Spinal cord (tissue), 9 donors: ENCODE measurements at regions not wholly inside any gene's neighbourhood (a gene's known extent, or its start where the extent isn't known, plus 50 kb on each side); places are given as distances from the start of the nearest gene placed in this dataset.

Experiments used
- DNase-seq, 6 donors: peaks; one replicate each; pipeline versions ENCODE4 v3.0.0 to v3.0.0-alpha.2; 2013 to 2015; ENCODE audit warnings: low spot score in 6 of 6, low read depth in 4 of 6
- H3K27ac ChIP-seq: one replicate; pipeline ENCODE4 v1.5.1; 2013; ENCODE audit warnings: low read depth, low read length, control low read depth
- H3K27me3 ChIP-seq: one replicate; pipeline ENCODE4 v1.6.1; 2013; ENCODE audit warnings: low read length; ENCODE audit not compliant: control insufficient read depth, insufficient read depth
- H3K36me3 ChIP-seq: one replicate; pipeline ENCODE4 v1.6.1; 2013; ENCODE audit warnings: low read length; ENCODE audit not compliant: control insufficient read depth, insufficient read depth
- H3K4me1 ChIP-seq: one replicate; pipeline ENCODE4 v1.6.1; 2013; ENCODE audit warnings: low read length; ENCODE audit not compliant: control insufficient read depth, insufficient read depth
- H3K4me3 ChIP-seq: one replicate; pipeline ENCODE4 v1.5.1; 2013; ENCODE audit warnings: low read depth, low read length, control low read depth
- H3K9me3 ChIP-seq: one replicate; pipeline ENCODE4 v1.6.1; 2013; ENCODE audit warnings: low read length; ENCODE audit not compliant: control insufficient read depth, insufficient read depth
- WGBS: methylation state at CpG from one replicate; pipeline ENCODE4 v1.1.5; 2013; ENCODE audit warnings: missing lambda C conversion rate; ENCODE audit not compliant: insufficient coverage; 5-methylcytosine and 5-hydroxymethylcytosine counted together
- donor health status: healthy.

- no peaks in the 10 kb centered on the region for H3K27me3 ChIP-seq
- H3K27ac ChIP-seq: no peak overlapping the region
- H3K4me3 ChIP-seq: no peak overlapping the region
- H3K36me3 ChIP-seq: no peaks in the 10 kb centered on the region
- 75% methylated on average over 2 of the region's 5 CpGs for WGBS
- no peak for DNase-seq
- no peaks in the 10 kb centered on the region for H3K4me1 ChIP-seq
- H3K9me3 ChIP-seq: peaks cover 1% of the 10 kb centered on the region
Observed at GRCh38 chr9:78470741-78471140, 173.8 kb downstream of the PSAT1 start.

GRCh38 chr9:78472111-78472510, 175.2 kb downstream of the PSAT1 start:
- no peaks in the 10 kb centered on the region for H3K4me1 ChIP-seq
- H3K4me3 ChIP-seq: no peak overlapping the region
- no peaks in the 10 kb centered on the region for H3K36me3 ChIP-seq
- H3K27ac ChIP-seq: no peak overlapping the region
- no CpG with 5 or more reads among the region's 3 CpGs for WGBS
- no peak for DNase-seq
- H3K9me3 ChIP-seq: peaks cover 1% of the 10 kb centered on the region
- H3K27me3 ChIP-seq: no peaks in the 10 kb centered on the region

GRCh38 chr9:78479441-78479840, 182.5 kb downstream of the PSAT1 start:
- Histone ChIP-seq H3K4me3 (no peak overlapping the region), H3K27me3 (no peaks in the 10 kb centered on the region), H3K9me3 (no peaks in the 10 kb centered on the region), H3K36me3 (no peaks in the 10 kb centered on the region), H3K4me1 (no peaks in the 10 kb centered on the region), H3K27ac (no peak overlapping the region)
- no peak for DNase-seq

GRCh38 chr9:78486661-78487060, 189.7 kb downstream of the PSAT1 start:
- Histone ChIP-seq H3K4me3 (no peak overlapping the region), H3K9me3 (no peaks in the 10 kb centered on the region), H3K27ac (no peak overlapping the region), H3K27me3 (no peaks in the 10 kb centered on the region), H3K4me1 (no peaks in the 10 kb centered on the region), H3K36me3 (no peaks in the 10 kb centered on the region)
- no peak for DNase-seq
- whole genome bisulfite sequencing: 89% methylated on average over 1 of the region's 2 CpGs

- Histone ChIP-seq H3K4me1 (no peaks in the 10 kb centered on the region), H3K4me3 (no peak overlapping the region), H3K27ac (no peak overlapping the region), H3K27me3 (no peaks in the 10 kb centered on the region), H3K9me3 (no peaks in the 10 kb centered on the region), H3K36me3 (no peaks in the 10 kb centered on the region)
- 100% methylated on average over 2 of the region's 4 CpGs for WGBS
- no peak for DNase-seq
Observed at GRCh38 chr9:78490231-78490630, 193.3 kb downstream of the PSAT1 start.

GRCh38 chr9:78491402-78491801, 194.5 kb downstream of the PSAT1 start:
- no peak for DNase-seq
- no peaks in the 10 kb centered on the region for H3K36me3 ChIP-seq
- H3K4me1 ChIP-seq: no peaks in the 10 kb centered on the region
- WGBS: 63% methylated on average over 3 of the region's 3 CpGs
- no peak overlapping the region for H3K4me3 ChIP-seq
- H3K27me3 ChIP-seq: no peaks in the 10 kb centered on the region
- H3K9me3 ChIP-seq: no peaks in the 10 kb centered on the region
- no peak overlapping the region for H3K27ac ChIP-seq

- Histone ChIP-seq H3K36me3 (no peaks in the 10 kb centered on the region), H3K27ac (no peak overlapping the region), H3K4me3 (no peak overlapping the region), H3K9me3 (no peaks in the 10 kb centered on the region), H3K27me3 (no peaks in the 10 kb centered on the region), H3K4me1 (no peaks in the 10 kb centered on the region)
- DNase-seq: peak in 1 of 6 donors; percentile 26
- no CpG with 5 or more reads among the region's 2 CpGs for WGBS
Observed at GRCh38 chr9:78493166-78493742, 196.3 kb downstream of the PSAT1 start.

- 100% methylated on average over 1 of the region's 5 CpGs for WGBS
- Histone ChIP-seq H3K4me1 (no peaks in the 10 kb centered on the region), H3K27ac (no peak overlapping the region), H3K27me3 (no peaks in the 10 kb centered on the region), H3K36me3 (no peaks in the 10 kb centered on the region), H3K9me3 (no peaks in the 10 kb centered on the region), H3K4me3 (no peak overlapping the region)
- DNase-seq: no peak
Observed at GRCh38 chr9:78502566-78502965, 205.6 kb downstream of the PSAT1 start.

GRCh38 chr9:78505546-78505945, 208.6 kb downstream of the PSAT1 start:
- Histone ChIP-seq H3K4me3 (no peak overlapping the region), H3K27me3 (no peaks in the 10 kb centered on the region), H3K4me1 (no peaks in the 10 kb centered on the region), H3K36me3 (no peaks in the 10 kb centered on the region), H3K9me3 (no peaks in the 10 kb centered on the region), H3K27ac (no peak overlapping the region)
- DNase-seq: no peak
- WGBS: no CpG with 5 or more reads among the region's 2 CpGs

- 53% methylated on average over 5 of the region's 5 CpGs for WGBS
- Histone ChIP-seq H3K4me3 (no peak overlapping the region), H3K36me3 (no peaks in the 10 kb centered on the region), H3K9me3 (no peaks in the 10 kb centered on the region), H3K27ac (no peak overlapping the region), H3K4me1 (no peaks in the 10 kb centered on the region), H3K27me3 (no peaks in the 10 kb centered on the region)
- peak in 2 of 6 donors; percentile 11 to 22 for DNase-seq
Observed at GRCh38 chr9:78507037-78507436, 210.1 kb downstream of the PSAT1 start.
